ENCODE measurements at regions not wholly inside any gene's neighbourhood (a gene's known extent, or its start where the extent isn't known, plus 50 kb on each side); places are given as distances from the start of the nearest gene placed in this dataset.

DNA sequence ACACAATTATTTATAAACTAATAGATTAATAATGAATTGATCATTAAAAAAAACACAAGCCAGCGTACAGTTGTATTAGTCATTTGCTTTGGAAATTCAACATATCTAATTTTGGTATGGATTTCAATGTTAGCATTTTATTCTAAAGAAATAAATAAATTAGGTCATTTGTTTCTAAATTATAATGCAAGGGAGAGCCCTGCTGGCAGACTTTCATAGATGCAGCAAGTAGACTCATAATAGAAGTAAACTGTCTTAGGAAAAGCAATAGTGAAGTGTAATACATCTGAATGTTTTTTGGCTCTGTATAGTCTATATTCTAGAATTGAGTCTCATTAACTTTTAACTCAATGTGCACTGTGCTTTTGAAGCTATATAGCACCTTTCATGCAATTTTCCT is 982.4 kb upstream of the MIR17HG start:
- no peak for TF ChIP-seq ZNF41 (CRISPR knock-in tag; conservative IDR thresholded peaks at IDR 0.05)
- TF ChIP-seq, protein P1, sequence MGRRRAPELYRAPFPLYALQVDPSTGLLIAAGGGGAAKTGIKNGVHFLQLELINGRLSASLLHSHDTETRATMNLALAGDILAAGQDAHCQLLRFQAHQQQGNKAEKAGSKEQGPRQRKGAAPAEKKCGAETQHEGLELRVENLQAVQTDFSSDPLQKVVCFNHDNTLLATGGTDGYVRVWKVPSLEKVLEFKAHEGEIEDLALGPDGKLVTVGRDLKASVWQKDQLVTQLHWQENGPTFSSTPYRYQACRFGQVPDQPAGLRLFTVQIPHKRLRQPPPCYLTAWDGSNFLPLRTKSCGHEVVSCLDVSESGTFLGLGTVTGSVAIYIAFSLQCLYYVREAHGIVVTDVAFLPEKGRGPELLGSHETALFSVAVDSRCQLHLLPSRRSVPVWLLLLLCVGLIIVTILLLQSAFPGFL (CRISPR knock-in tag; IDR thresholded peaks at IDR 0.05), result no peak

All from K562 (cell line).